GM18519 (cell line): ENCODE measurements at regions not wholly inside any gene's neighbourhood (a gene's known extent, or its start where the extent isn't known, plus 50 kb on each side); places are given as distances from the start of the nearest gene placed in this dataset.

Experiments
- ATAC-seq: cut with Tn5 transposase; IDR thresholded peaks from one replicate; pipeline ENCODE4 v1.9.1; 2021; ENCODE audit warnings: mild to moderate bottlenecking, moderate library complexity; ENCODE audit not compliant: unreplicated experiment, low FRiP score

- ATAC-seq, result no peak
Observed at GRCh38 chr18:78670778-78671391, 308.7 kb upstream of the SALL3 start.

- no peak for ATAC-seq
Observed at GRCh38 chr18:78671551-78671950, 308.1 kb upstream of the SALL3 start.

GRCh38 chr18:78672862-78673446 is 306.7 kb upstream of the SALL3 start:
- no peak for ATAC-seq

DNA sequence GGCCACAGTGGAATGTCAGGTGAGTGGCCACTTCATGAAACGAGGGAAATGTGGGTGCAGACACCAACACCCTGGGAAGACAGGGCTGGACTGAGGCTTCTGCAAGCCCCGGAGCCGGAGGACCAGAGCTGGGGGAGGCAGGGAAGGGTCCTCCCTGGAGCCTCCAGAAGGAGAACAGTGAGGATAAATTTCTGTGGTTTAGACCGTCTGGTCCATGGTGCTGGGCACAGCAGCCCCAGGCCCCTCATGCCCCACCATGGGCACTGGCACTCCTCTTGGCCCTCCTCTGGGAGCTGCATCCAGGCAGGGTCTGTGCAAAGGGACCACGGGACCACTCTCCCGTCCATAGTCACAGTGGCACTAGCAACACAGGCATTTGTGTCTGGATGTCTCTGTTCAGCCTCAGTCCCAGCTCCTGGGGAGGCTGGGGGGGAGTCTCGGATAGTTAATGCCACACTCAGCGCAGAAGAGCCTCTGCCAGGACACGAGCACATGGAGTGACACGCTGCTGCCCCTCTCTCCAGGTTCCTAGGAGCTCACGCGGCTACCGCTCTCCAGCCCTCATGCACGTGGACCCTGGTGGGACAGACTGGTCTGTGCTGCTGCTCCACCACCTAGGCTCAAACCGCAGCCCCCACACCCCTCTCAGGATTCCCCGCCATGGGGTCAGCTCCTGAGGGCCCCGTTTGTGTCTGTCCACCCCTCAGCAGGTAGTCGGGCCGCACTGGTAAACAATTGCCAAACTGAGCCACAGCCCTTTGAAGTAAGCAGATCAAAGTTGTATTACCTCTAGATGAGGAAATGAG is 305.9 kb upstream of the SALL3 start:
- no peak for ATAC-seq

GRCh38 chr18:78675231-78675630 is 304.4 kb upstream of the SALL3 start:
- ATAC-seq, result no peak

- no peak for ATAC-seq
Observed at GRCh38 chr18:78676622-78677482, 302.8 kb upstream of the SALL3 start.

DNA sequence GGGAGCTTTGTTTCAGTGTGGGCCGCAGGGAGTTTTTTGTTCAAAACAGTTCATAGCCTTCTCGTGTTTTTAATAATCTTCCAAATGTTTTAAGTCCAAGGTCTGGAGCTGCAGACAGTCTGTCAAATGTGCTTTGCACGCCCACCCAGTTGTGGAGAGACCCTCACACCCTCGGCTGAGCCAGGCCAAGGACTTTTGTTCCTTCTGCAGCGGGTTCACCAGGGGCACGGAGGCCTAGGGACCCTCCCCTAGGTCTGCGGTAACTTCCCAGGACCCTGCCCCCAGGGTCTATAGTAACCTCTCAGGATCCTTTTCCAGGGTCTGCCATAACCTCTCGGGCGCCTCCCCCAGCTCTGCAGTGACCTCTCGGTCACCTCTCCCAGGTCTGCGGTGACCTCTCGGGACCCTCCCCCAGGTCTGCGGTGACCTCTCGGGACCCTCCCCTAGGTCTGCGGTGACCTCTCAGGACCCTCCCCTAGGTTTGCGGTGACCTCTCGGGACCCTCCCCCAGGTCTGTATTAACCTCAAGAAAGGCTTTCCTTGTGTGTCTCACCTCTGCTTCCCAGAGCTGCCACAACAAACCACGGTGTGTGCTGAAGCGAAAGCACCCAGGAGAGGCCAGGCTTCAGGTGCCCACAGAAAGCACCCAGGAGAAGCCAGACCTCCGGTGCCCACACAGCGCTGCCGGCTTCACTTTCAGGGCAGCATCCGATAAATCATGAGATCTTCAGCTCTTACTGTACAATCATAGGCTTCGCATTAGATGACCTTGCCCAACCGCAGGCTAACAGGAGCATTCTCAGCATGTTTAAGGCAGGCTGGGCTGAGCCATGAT is 301.9 kb upstream of the SALL3 start:
- ATAC-seq, result no peak

DNA sequence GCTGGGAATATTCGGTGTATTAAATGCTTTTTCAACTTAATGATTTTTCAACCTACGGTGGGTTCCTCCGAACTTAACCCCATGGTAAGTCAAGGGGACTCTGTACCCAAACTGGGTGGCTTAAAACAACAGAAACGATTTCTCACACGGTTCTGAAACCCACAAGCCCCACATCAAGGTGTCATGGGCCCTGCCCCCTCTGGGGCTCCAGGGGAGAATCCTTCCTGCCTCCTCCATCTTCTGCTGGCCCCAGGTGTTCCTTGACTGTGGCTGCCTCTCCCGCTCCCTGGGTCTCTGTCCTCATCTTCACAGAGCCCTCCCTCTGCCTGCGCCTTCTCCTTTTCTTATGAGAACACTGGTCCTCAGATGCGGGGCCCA is 301.3 kb upstream of the SALL3 start:
- ATAC-seq, result no peak

DNA sequence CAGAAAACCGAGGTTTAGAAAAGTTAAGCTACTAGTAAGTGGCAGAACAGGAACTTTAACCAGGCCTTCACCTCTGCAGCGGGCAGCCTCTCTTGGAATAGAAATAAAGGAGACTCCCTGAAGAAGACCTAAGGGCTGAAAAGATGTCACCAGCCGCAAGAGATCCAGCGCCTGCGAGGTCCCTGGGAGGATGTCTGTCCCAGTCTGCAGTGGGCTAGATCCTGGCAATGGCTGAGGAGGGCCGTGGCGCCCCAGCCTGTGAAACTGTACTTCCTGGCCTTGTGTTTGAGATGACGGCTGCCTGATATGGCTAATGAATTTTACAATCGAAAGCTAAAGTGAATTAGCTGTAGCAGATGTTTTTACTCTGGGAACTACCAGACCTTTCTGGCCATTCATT is 300.6 kb upstream of the SALL3 start:
- no peak for ATAC-seq

- no peak for ATAC-seq
Observed at GRCh38 chr18:78679613-78680260, 299.9 kb upstream of the SALL3 start.

- ATAC-seq, result no peak
Observed at GRCh38 chr18:78681396-78681795, 298.2 kb upstream of the SALL3 start.

DNA sequence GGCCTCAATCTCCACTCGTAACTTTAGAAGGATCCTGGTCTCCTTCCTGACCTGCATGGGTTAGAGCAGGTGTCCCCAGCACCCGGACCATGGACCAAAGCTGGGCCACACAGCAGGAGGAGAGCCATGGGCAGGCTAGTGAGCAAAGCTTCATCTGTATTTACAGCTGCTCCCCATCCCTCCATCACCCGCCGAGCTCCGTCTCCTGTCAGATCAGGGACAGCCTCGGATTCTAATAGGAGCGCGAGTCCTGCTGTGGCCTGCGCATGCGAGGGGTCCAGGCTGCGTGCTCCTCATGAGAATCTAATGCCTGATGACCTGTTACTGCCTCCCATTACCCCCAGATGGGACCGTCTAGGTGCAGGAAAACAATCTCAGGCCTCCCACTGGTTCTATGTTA is 297.7 kb upstream of the SALL3 start:
- ATAC-seq, result no peak

DNA sequence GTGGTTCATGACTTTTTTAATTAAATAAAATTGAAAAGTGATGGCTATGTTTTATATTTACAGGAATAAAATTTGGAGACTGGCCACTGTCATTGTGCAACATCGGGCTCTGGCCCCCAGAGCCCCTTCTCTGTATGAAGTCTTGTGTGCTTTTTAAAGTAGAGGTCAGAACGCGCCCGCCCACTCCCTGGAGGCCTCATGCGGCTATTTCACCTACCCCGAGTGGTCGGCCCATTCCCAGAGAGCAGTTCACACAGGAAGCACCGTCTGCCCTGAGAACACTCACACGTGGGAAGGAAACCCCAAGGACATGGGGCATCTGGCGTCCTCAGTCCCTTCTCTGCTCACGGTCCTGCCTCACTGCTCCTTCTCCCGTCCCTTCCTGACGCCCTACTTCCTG is 296.9 kb upstream of the SALL3 start:
- no peak for ATAC-seq

GRCh38 chr18:78683191-78684010 is 296.2 kb upstream of the SALL3 start:
- no peak for ATAC-seq

DNA sequence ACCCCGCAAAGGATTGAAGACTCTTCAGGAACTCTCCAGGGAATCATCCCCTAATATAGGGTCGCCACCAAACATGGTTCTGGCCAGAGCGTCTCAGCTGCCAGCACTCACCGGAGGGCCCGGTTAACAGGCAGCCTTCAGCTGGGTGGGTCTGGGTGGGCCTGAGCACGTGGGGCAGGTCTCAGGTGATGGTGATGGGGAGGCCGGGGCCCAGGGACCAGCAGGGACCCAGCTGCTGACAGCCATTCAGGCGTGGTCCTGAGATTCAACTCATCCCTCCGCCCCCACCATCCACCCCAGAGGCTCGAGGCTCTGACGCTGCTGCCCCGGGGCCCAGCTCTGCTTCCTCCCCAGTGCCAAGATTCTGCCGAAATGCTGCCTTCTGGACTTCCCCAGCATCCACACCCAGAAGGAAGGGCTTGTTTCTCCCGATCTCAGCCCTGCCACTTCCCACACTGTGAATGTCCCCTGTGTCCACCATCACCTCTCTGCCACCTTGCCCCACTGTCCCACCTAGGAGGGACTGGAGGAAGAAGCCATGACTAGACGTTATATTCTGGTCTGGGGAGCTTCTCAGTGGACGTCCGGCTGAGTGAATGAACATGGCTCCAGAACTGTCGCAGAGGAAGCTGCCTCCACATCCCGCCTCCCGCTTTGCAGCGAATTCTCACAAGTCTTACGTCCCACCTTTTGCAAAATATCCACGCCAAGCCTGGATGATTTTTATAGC is 294.2 kb upstream of the SALL3 start:
- ATAC-seq, result no peak

- no peak for ATAC-seq
Observed at GRCh38 chr18:78685980-78686530, 293.6 kb upstream of the SALL3 start.

DNA sequence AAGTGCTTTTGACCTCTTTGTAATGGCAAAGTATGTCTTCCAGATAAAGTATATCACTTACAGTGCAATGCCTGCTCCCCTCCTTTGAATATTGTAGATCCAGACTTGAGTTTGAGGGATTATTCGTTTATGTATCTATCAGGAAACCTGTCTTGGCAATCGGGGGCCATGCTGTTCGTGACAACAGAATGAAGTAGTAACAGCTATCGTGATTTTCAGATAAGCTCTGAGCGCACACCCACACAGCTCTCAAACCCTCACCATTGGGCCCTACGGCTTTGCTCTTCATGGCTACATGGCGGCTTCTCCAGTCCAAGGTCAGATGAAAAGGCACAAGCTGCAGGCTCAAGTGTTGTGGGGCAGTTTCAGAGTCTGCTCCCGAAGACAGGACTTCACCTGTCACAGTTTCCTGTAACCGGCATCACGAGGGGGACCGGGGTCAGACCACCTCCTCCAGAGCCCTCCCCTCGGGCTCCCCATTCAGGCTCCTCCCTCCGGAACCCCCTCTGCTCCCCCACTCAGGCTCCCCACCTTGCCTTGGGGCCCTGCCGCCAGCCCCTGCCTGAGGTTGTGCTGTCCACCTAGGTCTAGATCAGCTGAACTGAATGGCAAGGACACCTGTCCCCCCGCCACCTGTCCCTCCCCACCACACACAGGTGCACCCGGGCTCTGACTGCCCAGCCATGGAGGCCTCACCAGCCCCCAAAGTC is 292.5 kb upstream of the SALL3 start:
- no peak for ATAC-seq
